Erythroblast (primary cell): ENCODE measurements at regions not wholly inside any gene's neighbourhood (a gene's known extent, or its start where the extent isn't known, plus 50 kb on each side); places are given as distances from the start of the nearest gene placed in this dataset.

Experiments used
- GATA1 ChIP-seq: IDR thresholded peaks from 2 replicates; pipeline ENCODE4 v1.6.1; 2011; ENCODE audit warnings: low read depth, mild to moderate bottlenecking, control low read depth, low read length, moderate library complexity
- POLR2A ChIP-seq: IDR thresholded peaks from 2 replicates; pipeline ENCODE4 v1.6.1; 2011; ENCODE audit warnings: mild to moderate bottlenecking, low read length

DNA sequence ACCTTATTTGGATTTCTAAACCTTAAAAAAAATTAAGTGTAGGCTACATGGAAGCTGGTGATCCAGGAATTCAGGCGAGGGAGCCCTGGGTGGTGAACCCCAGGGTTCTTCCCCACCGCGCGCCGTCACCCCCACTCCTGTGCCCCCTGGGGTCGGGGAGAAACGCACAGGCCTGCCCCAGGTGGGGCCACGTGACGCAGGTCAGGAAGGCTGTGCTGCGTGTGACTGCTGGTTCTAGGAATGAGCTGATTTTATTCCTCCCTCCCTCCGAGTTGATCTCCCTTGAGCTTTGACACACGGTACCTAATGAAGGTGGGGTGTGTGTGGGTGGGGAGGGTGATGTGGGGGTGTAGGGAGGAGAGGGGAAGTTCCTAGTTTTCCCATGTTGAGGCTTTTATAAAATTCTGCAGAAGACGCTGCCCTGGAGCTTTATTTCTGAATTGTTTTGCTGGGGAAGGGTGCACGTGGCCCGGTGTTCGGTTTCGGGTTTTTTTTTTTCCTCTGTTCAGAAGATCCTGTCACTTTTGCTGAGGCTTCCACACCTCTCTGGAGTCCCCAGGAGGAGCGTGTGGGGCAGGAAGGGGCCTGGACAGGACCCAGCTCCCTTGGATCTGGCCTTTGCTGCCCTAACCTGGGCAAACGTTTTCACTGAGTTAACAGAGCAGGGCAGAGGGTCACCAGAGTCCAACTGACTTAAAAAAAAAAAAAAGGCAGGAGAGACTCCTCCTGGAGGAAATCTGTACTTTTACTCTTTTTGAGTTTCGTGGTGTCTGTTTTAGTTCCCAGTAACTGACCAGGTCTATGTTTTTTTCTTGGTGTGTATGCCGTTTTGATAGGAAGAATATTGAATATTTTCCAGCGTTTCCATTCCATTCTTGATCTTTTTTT is 55.8 kb upstream of the GSE1 start:
- no peak for TF ChIP-seq POLR2A
- TF ChIP-seq GATA1: no peak
